GM18907 (cell line): ENCODE measurements at regions not wholly inside any gene's neighbourhood (a gene's known extent, or its start where the extent isn't known, plus 50 kb on each side); places are given as distances from the start of the nearest gene placed in this dataset.

Experiments
- ATAC-seq: cut with Tn5 transposase; IDR thresholded peaks from one replicate; pipeline ENCODE4 v1.9.1; 2021; ENCODE audit warnings: mild to moderate bottlenecking, moderate library complexity; ENCODE audit not compliant: unreplicated experiment

GRCh38 chr2:126774290-126774689, 118.3 kb downstream of the GYPC start:
- ATAC-seq, result no peak

GRCh38 chr2:126774761-126775160, 118.8 kb downstream of the GYPC start:
- ATAC-seq, result no peak

GRCh38 chr2:126775300-126775985, 119.5 kb downstream of the GYPC start:
- no peak for ATAC-seq

- ATAC-seq, result no peak
Measured at GRCh38 chr2:126776255-126776654, 120.3 kb downstream of the GYPC start.

- ATAC-seq, result peak; percentile 93
Measured at GRCh38 chr2:126776692-126777619, 121.0 kb downstream of the GYPC start.

GRCh38 chr2:126777620-126777978, 121.1 kb upstream of the TEX51 start:
- peak; percentile 26 for ATAC-seq

- no peak for ATAC-seq
Measured at GRCh38 chr2:126778561-126779501, 119.9 kb upstream of the TEX51 start.

- no peak for ATAC-seq
Measured at GRCh38 chr2:126781206-126781605, 117.5 kb upstream of the TEX51 start.

GRCh38 chr2:126781806-126782205, 116.9 kb upstream of the TEX51 start:
- no peak for ATAC-seq

- ATAC-seq, result no peak
Measured at GRCh38 chr2:126782648-126783047, 116.0 kb upstream of the TEX51 start.

GRCh38 chr2:126783341-126783740, 115.3 kb upstream of the TEX51 start:
- no peak for ATAC-seq

- ATAC-seq, result no peak
Measured at GRCh38 chr2:126784045-126784444, 114.6 kb upstream of the TEX51 start.

GRCh38 chr2:126784621-126785020, 114.1 kb upstream of the TEX51 start:
- ATAC-seq, result no peak

GRCh38 chr2:126785236-126785635, 113.5 kb upstream of the TEX51 start:
- no peak for ATAC-seq

GRCh38 chr2:126785862-126786261, 112.8 kb upstream of the TEX51 start:
- ATAC-seq, result no peak

- ATAC-seq, result no peak
Measured at GRCh38 chr2:126786765-126787164, 111.9 kb upstream of the TEX51 start.

GRCh38 chr2:126787289-126787688, 111.4 kb upstream of the TEX51 start:
- no peak for ATAC-seq

GRCh38 chr2:126788113-126788512, 110.6 kb upstream of the TEX51 start:
- ATAC-seq, result no peak

GRCh38 chr2:126788652-126789051, 110.0 kb upstream of the TEX51 start:
- ATAC-seq, result no peak

- no peak for ATAC-seq
Measured at GRCh38 chr2:126790987-126791780, 107.5 kb upstream of the TEX51 start.
